CD14-positive monocyte (primary cell): ENCODE measurements at regions not wholly inside any gene's neighbourhood (a gene's known extent, or its start where the extent isn't known, plus 50 kb on each side); places are given as distances from the start of the nearest gene placed in this dataset.

Experiments
- DNase-seq, 3 donors: peaks; one replicate each; pipeline ENCODE4 v3.0.0-alpha.2; 2011 to 2022
- H2AFZ ChIP-seq: 2 replicates; pipeline ENCODE4 v1.6.0; 2012; ENCODE audit warnings: mild to moderate bottlenecking, low read depth, low read length, inconsistent platforms; ENCODE audit not compliant: insufficient read depth, poor library complexity, severe bottlenecking
- H3K27ac ChIP-seq, 2 donors: 1 replicate in 1 of 2; 2 replicates in 1 of 2; pipeline ENCODE4 v1.5.1; 2012 to 2013; ENCODE audit warnings: low read length in 2 of 2, control low read depth in 1 of 2, inconsistent platforms in 1 of 2, low read depth in 1 of 2, mild to moderate bottlenecking in 1 of 2
- H3K27me3 ChIP-seq, 2 donors: one replicate each; pipeline versions ENCODE4 v1.6.0 to v1.6.1; 2011 to 2013; ENCODE audit warnings: low read length in 2 of 2; ENCODE audit not compliant: control insufficient read depth in 2 of 2, insufficient read depth in 2 of 2
- H3K36me3 ChIP-seq, 2 donors: replicated peaks in 1 of 2; 1 replicate in 1 of 2; 2 replicates in 1 of 2; pipeline versions ENCODE4 v1.5.1 to v1.6.1; 2012 to 2013; ENCODE audit warnings: low read length in 2 of 2, control low read depth in 1 of 2, inconsistent platforms in 1 of 2, mild to moderate bottlenecking in 1 of 2; ENCODE audit not compliant: insufficient read depth in 2 of 2, control insufficient read depth in 1 of 2
- H3K4me1 ChIP-seq, 2 donors: 1 replicate in 1 of 2; 2 replicates in 1 of 2; pipeline versions ENCODE4 v1.5.1 to v1.6.1; 2012 to 2013; ENCODE audit warnings: low read length in 2 of 2, control low read depth in 1 of 2, inconsistent platforms in 1 of 2, mild to moderate bottlenecking in 1 of 2, moderate library complexity in 1 of 2; ENCODE audit not compliant: insufficient read depth in 2 of 2, control insufficient read depth in 1 of 2
- H3K4me2 ChIP-seq: replicated peaks from 2 replicates; pipeline ENCODE3; 2012; ENCODE audit warnings: low read length, moderate library complexity, mild to moderate bottlenecking; ENCODE audit not compliant: poor library complexity, severe bottlenecking; ENCODE audit errors: extremely low read depth
- H3K4me3 ChIP-seq, 3 experiments: fragments of 200-600 bp in 1 of 3; sonication (generic) in 1 of 3; replicated peaks in 1 of 3; 1 replicate in 2 of 3; 2 replicates in 1 of 3; pipeline ENCODE4 v1.5.1; 2011 to 2013; ENCODE audit warnings: low read length in 3 of 3, mild to moderate bottlenecking in 3 of 3, control low read depth in 2 of 3, low read depth in 2 of 3, inconsistent platforms in 1 of 3, moderate library complexity in 1 of 3
- H3K79me2 ChIP-seq: 2 replicates; pipeline ENCODE4 v1.6.0; 2012; ENCODE audit warnings: mild to moderate bottlenecking, control low read depth, inconsistent platforms, low read length, moderate library complexity; ENCODE audit not compliant: insufficient read depth
- H3K9ac ChIP-seq: 2 replicates; pipeline ENCODE4 v1.6.0; 2017; ENCODE audit warnings: low read length, mild to moderate bottlenecking; ENCODE audit not compliant: insufficient read depth, poor library complexity, severe bottlenecking
- H3K9me3 ChIP-seq, 2 donors: replicated peaks in 1 of 2; 1 replicate in 1 of 2; 2 replicates in 1 of 2; pipeline versions ENCODE4 v1.5.1 to v1.6.1; 2012 to 2013; ENCODE audit warnings: low read length in 2 of 2, control low read depth in 1 of 2; ENCODE audit not compliant: control insufficient read depth in 1 of 2, insufficient read depth in 1 of 2
- H4K20me1 ChIP-seq: 2 replicates; pipeline ENCODE4 v1.6.0; 2012; ENCODE audit warnings: mild to moderate bottlenecking, low read length, control low read depth, moderate library complexity; ENCODE audit not compliant: insufficient read depth
- H3K27ac Mint-ChIP-seq, 7 donors: one replicate each; pipeline ENCODE4 v1.8.0; 2020; ENCODE audit warnings: mild to moderate bottlenecking in 7 of 7, mixed read lengths in 7 of 7, moderate library complexity in 6 of 7, inconsistent platforms in 2 of 7
- H3K27me3 Mint-ChIP-seq, 3 donors: one replicate each; pipeline ENCODE4 v1.8.0; 2021 to 2022; ENCODE audit warnings: low read depth in 3 of 3, mild to moderate bottlenecking in 3 of 3, mixed read lengths in 3 of 3, moderate library complexity in 3 of 3, inconsistent platforms in 1 of 3
- H3K36me3 Mint-ChIP-seq, 2 donors: one replicate each; pipeline ENCODE4 v1.8.0; 2020; ENCODE audit warnings: mixed read lengths in 2 of 2, inconsistent platforms in 1 of 2, mild to moderate bottlenecking in 1 of 2
- H3K4me1 Mint-ChIP-seq: one replicate; pipeline ENCODE4 v1.8.0; 2020; ENCODE audit warnings: mild to moderate bottlenecking, mixed read lengths
- H3K4me3 Mint-ChIP-seq, 2 donors: one replicate each; pipeline ENCODE4 v1.8.0; 2020; ENCODE audit warnings: mild to moderate bottlenecking in 2 of 2, mixed read lengths in 2 of 2, moderate library complexity in 1 of 2
- H3K9me3 Mint-ChIP-seq, 7 donors: one replicate each; pipeline ENCODE4 v1.8.0; 2020 to 2022; ENCODE audit warnings: mixed read lengths in 7 of 7, mild to moderate bottlenecking in 6 of 7, moderate library complexity in 6 of 7, inconsistent platforms in 2 of 7
- WGBS: methylation state at CpG from one replicate; pipeline ENCODE4 v1.1.5; 2013; ENCODE audit warnings: missing lambda C conversion rate; ENCODE audit not compliant: insufficient coverage; 5-methylcytosine and 5-hydroxymethylcytosine counted together
- intact Hi-C, 2 donors: fragments of 100-400 bp; cut with micrococcal nuclease; formaldehyde crosslinking; loops; one replicate each; pipeline versions ENCODE4 v1.15.0 to v1.15.1; 2023
- TF ChIP-seq, protein P1 (sequence below): fragments of 200-600 bp; IDR thresholded peaks from one replicate; pipeline ENCODE4 v1.8.0; 2022; ENCODE audit warnings: antibody characterized with exemption, mild to moderate bottlenecking

DNA sequence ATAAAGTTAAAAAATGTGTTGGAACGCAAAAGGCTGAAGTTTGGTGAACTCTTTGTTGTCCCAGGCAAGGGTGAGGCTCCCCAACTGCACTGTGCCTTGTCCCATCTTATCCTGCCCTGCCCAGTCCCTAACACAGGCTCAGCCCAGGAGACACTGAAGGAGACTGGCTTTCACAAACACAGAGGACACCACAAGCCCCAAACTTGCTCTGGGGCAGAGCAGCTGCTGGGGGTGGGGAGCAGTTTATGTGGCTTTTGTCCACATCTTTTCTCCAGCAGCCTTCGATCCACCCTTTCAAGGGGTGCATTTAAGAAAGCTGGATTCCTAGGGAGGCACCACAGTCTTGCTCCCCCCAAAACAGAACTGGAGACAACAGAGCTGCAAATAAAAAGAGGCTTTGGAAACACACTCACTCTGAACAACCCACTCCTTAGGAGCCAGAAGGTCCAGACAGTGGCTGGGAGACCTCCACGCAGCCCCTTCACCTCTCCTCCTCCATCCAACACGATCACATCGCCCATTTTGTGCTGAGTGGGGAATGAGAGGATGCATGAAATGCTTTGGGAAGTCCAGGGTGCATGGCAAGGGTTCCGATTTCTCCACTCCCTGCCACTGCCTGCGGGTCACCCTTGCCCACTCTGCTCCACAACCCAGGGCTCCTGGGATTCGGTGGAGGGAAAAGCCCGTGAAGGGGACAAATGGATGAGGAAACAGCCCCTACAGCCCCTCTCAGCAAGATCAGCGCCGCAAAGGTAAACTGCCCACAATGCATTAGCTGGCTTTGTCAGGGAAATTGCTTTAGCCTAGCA is 260.5 kb upstream of the TLE3 start:
- intact Hi-C loops: no loop called here

DNA sequence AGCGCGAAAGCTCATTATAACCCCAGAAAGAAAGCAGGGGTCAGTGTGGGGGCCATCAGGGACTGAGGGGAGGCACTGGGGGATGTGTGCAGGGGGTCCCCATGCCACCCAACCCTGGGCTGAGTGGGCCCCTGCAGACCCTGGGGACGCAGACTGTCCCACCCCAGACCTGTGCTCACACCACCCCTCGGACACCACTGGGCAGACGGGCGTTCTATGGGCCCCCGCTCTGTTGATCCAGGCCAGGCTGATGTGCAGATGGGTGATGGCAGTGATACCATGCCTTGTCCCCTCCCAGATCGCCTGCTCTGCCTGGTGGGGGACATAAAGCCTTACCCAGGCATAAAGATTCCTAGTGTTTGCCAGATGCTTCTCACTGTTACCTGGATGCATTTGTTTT is 259.7 kb upstream of the TLE3 start:
- Mint-ChIP-seq H3K36me3 (no peaks in the 10 kb centered on the region), H3K27me3 (peaks cover 7 to 16% (median 9%) of the 10 kb centered on the region in 3 donors), H3K4me3 (no peak overlapping the region), H3K27ac (no peak overlapping the region), H3K4me1 (peaks cover 6% of the 10 kb centered on the region), H3K9me3 (peaks cover 0 to 2% (median 0%) of the 10 kb centered on the region in 7 donors)
- 95% methylated on average over 4 of the region's 8 CpGs for WGBS
- Histone ChIP-seq H3K36me3 (no peaks in the 10 kb centered on the region), H4K20me1 (no peaks in the 10 kb centered on the region), H3K9ac (no peak overlapping the region), H3K4me2 (no peak overlapping the region), H3K27ac (no peak overlapping the region), H3K27me3 (no peaks in the 10 kb centered on the region), H3K79me2 (no peaks in the 10 kb centered on the region), H2AFZ (no peak overlapping the region), H3K4me1 (peaks cover 2 to 6% of the 10 kb centered on the region in 2 donors), H3K4me3 (no peak overlapping the region), H3K9me3 (no peaks in the 10 kb centered on the region)
- intact Hi-C loops: no loop called here
- no peak for DNase-seq
- TF ChIP-seq, protein P1, sequence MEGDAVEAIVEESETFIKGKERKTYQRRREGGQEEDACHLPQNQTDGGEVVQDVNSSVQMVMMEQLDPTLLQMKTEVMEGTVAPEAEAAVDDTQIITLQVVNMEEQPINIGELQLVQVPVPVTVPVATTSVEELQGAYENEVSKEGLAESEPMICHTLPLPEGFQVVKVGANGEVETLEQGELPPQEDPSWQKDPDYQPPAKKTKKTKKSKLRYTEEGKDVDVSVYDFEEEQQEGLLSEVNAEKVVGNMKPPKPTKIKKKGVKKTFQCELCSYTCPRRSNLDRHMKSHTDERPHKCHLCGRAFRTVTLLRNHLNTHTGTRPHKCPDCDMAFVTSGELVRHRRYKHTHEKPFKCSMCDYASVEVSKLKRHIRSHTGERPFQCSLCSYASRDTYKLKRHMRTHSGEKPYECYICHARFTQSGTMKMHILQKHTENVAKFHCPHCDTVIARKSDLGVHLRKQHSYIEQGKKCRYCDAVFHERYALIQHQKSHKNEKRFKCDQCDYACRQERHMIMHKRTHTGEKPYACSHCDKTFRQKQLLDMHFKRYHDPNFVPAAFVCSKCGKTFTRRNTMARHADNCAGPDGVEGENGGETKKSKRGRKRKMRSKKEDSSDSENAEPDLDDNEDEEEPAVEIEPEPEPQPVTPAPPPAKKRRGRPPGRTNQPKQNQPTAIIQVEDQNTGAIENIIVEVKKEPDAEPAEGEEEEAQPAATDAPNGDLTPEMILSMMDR: no peak

More for the DNA sequence above, 260.5 kb upstream of the TLE3 start:
- peak overlapping the region in 1 of 7 donors; percentile 40 for H3K27ac Mint-ChIP-seq
- Histone ChIP-seq H3K9ac (no peak overlapping the region), H3K79me2 (no peaks in the 10 kb centered on the region), H3K9me3 (no peaks in the 10 kb centered on the region), H3K4me2 (no peak overlapping the region), H3K27ac (no peak overlapping the region), H3K27me3 (no peaks in the 10 kb centered on the region), H3K4me3 (no peak overlapping the region), H3K36me3 (no peaks in the 10 kb centered on the region), H4K20me1 (no peaks in the 10 kb centered on the region), H2AFZ (no peak overlapping the region), H3K4me1 (peaks cover 0 to 3% of the 10 kb centered on the region in 2 donors)
- peaks cover 5 to 15% (median 9%) of the 10 kb centered on the region in 3 donors for H3K27me3 Mint-ChIP-seq
- 82% methylated on average over 2 of the region's 11 CpGs for WGBS
- DNase-seq: no peak
- H3K4me1 Mint-ChIP-seq: no peaks in the 10 kb centered on the region
- TF ChIP-seq, protein P1: no peak
- H3K4me3 Mint-ChIP-seq: no peak overlapping the region
- H3K36me3 Mint-ChIP-seq: no peaks in the 10 kb centered on the region
- H3K9me3 Mint-ChIP-seq: peaks cover 0 to 2% (median 0%) of the 10 kb centered on the region in 7 donors
